Neural cell (in vitro differentiated cells): ENCODE measurements at regions not wholly inside any gene's neighbourhood (a gene's known extent, or its start where the extent isn't known, plus 50 kb on each side); places are given as distances from the start of the nearest gene placed in this dataset.

Source experiments
- H2AFZ ChIP-seq: fragments of 200-600, 300-800 bp; sonication (generic), shearing (Covaris generic); 2 replicates; pipeline ENCODE4 v1.6.0; 2014; ENCODE audit warnings: low read depth, mild to moderate bottlenecking, antibody characterized with exemption, low read length, moderate library complexity
- H3F3A ChIP-seq: fragments of 200-600 bp; shearing (Covaris generic); 2 replicates; pipeline ENCODE4 v1.6.1; 2016; ENCODE audit warnings: mild to moderate bottlenecking, moderate library complexity, mixed read lengths, antibody characterized with exemption, low read length; ENCODE audit not compliant: insufficient read depth, poor library complexity, severe bottlenecking
- H3K27ac ChIP-seq: fragments of 200-600, 300-800 bp; sonication (generic), shearing (Covaris generic); 2 replicates; pipeline ENCODE4 v1.5.1; 2014; ENCODE audit warnings: mild to moderate bottlenecking, low read length, moderate library complexity
- H3K27me3 ChIP-seq: fragments of 300-800, 200-600 bp; sonication (generic), shearing (Covaris generic); 2 replicates; pipeline ENCODE4 v1.6.0; 2014; ENCODE audit warnings: mild to moderate bottlenecking, low read depth, low read length, moderate library complexity; ENCODE audit not compliant: insufficient read depth
- H3K36me3 ChIP-seq: fragments of 300-800, 200-600 bp; sonication (generic), shearing (Covaris generic); 2 replicates; pipeline ENCODE4 v1.5.1; 2014; ENCODE audit warnings: mild to moderate bottlenecking, antibody characterized with exemption, low read length, moderate library complexity; ENCODE audit not compliant: insufficient read depth
- H3K4me2 ChIP-seq: fragments of 300-800, 200-600 bp; sonication (generic), shearing (Covaris generic); 2 replicates; pipeline ENCODE4 v1.6.0; 2014; ENCODE audit warnings: mild to moderate bottlenecking, low read length
- H3K4me3 ChIP-seq: fragments of 300-800, 200-600 bp; sonication (generic), shearing (Covaris generic); 2 replicates; pipeline ENCODE4 v1.5.1; 2014; ENCODE audit warnings: mild to moderate bottlenecking, low read length, moderate library complexity
- H3K79me2 ChIP-seq: fragments of 200-600 bp; shearing (Covaris generic); replicated peaks from 2 replicates; pipeline ENCODE4 v1.6.0; 2014; ENCODE audit warnings: mild to moderate bottlenecking, low read length, moderate library complexity; ENCODE audit not compliant: insufficient read depth
- H3K9ac ChIP-seq: fragments of 300-800, 200-600 bp; sonication (generic), shearing (Covaris generic); 2 replicates; pipeline ENCODE4 v1.6.1; 2016; ENCODE audit warnings: mild to moderate bottlenecking, low read length, mixed read lengths
- H3K9me2 ChIP-seq: fragments of 200-600 bp; shearing (Covaris generic); 2 replicates; pipeline ENCODE4 v1.6.1; 2016; ENCODE audit warnings: mild to moderate bottlenecking, low read length, mixed read lengths; ENCODE audit not compliant: insufficient read depth
- H3K9me3 ChIP-seq: fragments of 200-600, 300-800 bp; sonication (generic), shearing (Covaris generic); 2 replicates; pipeline ENCODE4 v1.6.1; 2016; ENCODE audit warnings: mild to moderate bottlenecking, mixed run types, low read length, moderate library complexity, mixed read lengths
- H4K20me1 ChIP-seq: fragments of 200-600 bp; shearing (Covaris generic); 2 replicates; pipeline ENCODE4 v1.6.1; 2016; ENCODE audit warnings: mild to moderate bottlenecking, mixed run types; ENCODE audit not compliant: insufficient read depth
- EP300 ChIP-seq: fragments of 450-650 bp; conservative IDR thresholded peaks from 2 replicates; pipeline ENCODE4 v1.6.1; 2014; ENCODE audit warnings: antibody characterized with exemption, mild to moderate bottlenecking, moderate library complexity; ENCODE audit not compliant: poor library complexity, severe bottlenecking
- EZH2 ChIP-seq: fragments of 200-600, 300-800 bp; shearing (Covaris generic), sonication (generic); IDR thresholded peaks from 2 replicates; pipeline ENCODE4 v1.6.1; 2014; ENCODE audit warnings: antibody characterized with exemption, low read length, borderline replicate concordance, mild to moderate bottlenecking; ENCODE audit not compliant: insufficient read depth, poor library complexity, severe bottlenecking
- MXI1 ChIP-seq: fragments of 450-650 bp; conservative IDR thresholded peaks from 2 replicates; pipeline ENCODE4 v1.6.1; 2014; ENCODE audit warnings: antibody characterized with exemption, mild to moderate bottlenecking; ENCODE audit not compliant: poor library complexity, severe bottlenecking
- POLR2AphosphoS5 ChIP-seq: IDR thresholded peaks from 2 replicates; pipeline ENCODE4 v1.6.1; 2012
- RAD21 ChIP-seq: fragments of 450-650 bp; conservative IDR thresholded peaks from 2 replicates; pipeline ENCODE4 v1.6.1; 2014; ENCODE audit warnings: antibody characterized with exemption, mild to moderate bottlenecking, moderate library complexity
- SMC3 ChIP-seq: fragments of 450-650 bp; conservative IDR thresholded peaks from 2 replicates; pipeline ENCODE4 v1.6.1; 2014; ENCODE audit warnings: antibody characterized with exemption, mild to moderate bottlenecking, moderate library complexity; ENCODE audit not compliant: poor library complexity
- TAF1 ChIP-seq: IDR thresholded peaks from 2 replicates; pipeline ENCODE4 v1.6.1; 2012; ENCODE audit warnings: low read depth
- TF ChIP-seq, protein P1 (sequence below): fragments of 450-650 bp; IDR thresholded peaks from 2 replicates; pipeline ENCODE4 v1.5.1; 2014; ENCODE audit warnings: antibody characterized with exemption, mild to moderate bottlenecking, moderate library complexity; ENCODE audit not compliant: poor library complexity, severe bottlenecking
- TF ChIP-seq, protein P2 (sequence below): IDR thresholded peaks from 2 replicates; pipeline ENCODE4 v1.6.1; 2012; ENCODE audit warnings: borderline replicate concordance

DNA sequence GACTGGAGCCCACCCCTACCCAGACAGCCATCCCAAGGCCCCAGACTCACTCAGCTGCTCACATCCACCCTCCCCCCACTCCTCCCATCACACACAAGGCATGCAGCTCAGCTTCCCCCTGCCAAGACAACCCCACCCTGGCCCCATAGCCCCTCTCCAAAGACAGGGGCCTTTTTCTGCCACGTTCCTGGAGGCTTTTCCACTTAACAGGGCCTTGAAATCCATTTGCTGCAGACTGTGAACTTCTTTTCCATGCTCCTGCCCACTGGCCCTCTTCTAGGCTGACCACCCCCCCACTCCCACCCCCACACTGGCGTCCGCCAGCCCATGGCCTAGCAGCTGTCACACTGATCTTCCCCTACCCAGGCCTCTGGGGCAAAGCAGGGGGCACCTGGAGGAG lies 76.0 kb downstream of the PJA1 start:
- H2AFZ ChIP-seq: no peak overlapping the region
- H3F3A ChIP-seq: no peaks in the 10 kb centered on the region
- no peaks in the 10 kb centered on the region for H3K9me3 ChIP-seq
- H3K36me3 ChIP-seq: no peaks in the 10 kb centered on the region
- no peak overlapping the region for H3K9ac ChIP-seq
- H3K27ac ChIP-seq: no peak overlapping the region
- no peak overlapping the region for H3K4me2 ChIP-seq
- H4K20me1 ChIP-seq: no peaks in the 10 kb centered on the region
- no peaks in the 10 kb centered on the region for H3K27me3 ChIP-seq
- H3K4me3 ChIP-seq: no peak overlapping the region
- TF ChIP-seq SMC3: no peak
- TF ChIP-seq MXI1: no peak
- TF ChIP-seq, protein P1, sequence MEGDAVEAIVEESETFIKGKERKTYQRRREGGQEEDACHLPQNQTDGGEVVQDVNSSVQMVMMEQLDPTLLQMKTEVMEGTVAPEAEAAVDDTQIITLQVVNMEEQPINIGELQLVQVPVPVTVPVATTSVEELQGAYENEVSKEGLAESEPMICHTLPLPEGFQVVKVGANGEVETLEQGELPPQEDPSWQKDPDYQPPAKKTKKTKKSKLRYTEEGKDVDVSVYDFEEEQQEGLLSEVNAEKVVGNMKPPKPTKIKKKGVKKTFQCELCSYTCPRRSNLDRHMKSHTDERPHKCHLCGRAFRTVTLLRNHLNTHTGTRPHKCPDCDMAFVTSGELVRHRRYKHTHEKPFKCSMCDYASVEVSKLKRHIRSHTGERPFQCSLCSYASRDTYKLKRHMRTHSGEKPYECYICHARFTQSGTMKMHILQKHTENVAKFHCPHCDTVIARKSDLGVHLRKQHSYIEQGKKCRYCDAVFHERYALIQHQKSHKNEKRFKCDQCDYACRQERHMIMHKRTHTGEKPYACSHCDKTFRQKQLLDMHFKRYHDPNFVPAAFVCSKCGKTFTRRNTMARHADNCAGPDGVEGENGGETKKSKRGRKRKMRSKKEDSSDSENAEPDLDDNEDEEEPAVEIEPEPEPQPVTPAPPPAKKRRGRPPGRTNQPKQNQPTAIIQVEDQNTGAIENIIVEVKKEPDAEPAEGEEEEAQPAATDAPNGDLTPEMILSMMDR: no peak
- TF ChIP-seq EP300: no peak
- TF ChIP-seq, protein P2, sequence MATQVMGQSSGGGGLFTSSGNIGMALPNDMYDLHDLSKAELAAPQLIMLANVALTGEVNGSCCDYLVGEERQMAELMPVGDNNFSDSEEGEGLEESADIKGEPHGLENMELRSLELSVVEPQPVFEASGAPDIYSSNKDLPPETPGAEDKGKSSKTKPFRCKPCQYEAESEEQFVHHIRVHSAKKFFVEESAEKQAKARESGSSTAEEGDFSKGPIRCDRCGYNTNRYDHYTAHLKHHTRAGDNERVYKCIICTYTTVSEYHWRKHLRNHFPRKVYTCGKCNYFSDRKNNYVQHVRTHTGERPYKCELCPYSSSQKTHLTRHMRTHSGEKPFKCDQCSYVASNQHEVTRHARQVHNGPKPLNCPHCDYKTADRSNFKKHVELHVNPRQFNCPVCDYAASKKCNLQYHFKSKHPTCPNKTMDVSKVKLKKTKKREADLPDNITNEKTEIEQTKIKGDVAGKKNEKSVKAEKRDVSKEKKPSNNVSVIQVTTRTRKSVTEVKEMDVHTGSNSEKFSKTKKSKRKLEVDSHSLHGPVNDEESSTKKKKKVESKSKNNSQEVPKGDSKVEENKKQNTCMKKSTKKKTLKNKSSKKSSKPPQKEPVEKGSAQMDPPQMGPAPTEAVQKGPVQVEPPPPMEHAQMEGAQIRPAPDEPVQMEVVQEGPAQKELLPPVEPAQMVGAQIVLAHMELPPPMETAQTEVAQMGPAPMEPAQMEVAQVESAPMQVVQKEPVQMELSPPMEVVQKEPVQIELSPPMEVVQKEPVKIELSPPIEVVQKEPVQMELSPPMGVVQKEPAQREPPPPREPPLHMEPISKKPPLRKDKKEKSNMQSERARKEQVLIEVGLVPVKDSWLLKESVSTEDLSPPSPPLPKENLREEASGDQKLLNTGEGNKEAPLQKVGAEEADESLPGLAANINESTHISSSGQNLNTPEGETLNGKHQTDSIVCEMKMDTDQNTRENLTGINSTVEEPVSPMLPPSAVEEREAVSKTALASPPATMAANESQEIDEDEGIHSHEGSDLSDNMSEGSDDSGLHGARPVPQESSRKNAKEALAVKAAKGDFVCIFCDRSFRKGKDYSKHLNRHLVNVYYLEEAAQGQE: no peak
- TF ChIP-seq EZH2: no peak
- TF ChIP-seq POLR2AphosphoS5: no peak
- no peaks in the 10 kb centered on the region for H3K9me2 ChIP-seq
- H3K79me2 ChIP-seq: no peaks in the 10 kb centered on the region

DNA sequence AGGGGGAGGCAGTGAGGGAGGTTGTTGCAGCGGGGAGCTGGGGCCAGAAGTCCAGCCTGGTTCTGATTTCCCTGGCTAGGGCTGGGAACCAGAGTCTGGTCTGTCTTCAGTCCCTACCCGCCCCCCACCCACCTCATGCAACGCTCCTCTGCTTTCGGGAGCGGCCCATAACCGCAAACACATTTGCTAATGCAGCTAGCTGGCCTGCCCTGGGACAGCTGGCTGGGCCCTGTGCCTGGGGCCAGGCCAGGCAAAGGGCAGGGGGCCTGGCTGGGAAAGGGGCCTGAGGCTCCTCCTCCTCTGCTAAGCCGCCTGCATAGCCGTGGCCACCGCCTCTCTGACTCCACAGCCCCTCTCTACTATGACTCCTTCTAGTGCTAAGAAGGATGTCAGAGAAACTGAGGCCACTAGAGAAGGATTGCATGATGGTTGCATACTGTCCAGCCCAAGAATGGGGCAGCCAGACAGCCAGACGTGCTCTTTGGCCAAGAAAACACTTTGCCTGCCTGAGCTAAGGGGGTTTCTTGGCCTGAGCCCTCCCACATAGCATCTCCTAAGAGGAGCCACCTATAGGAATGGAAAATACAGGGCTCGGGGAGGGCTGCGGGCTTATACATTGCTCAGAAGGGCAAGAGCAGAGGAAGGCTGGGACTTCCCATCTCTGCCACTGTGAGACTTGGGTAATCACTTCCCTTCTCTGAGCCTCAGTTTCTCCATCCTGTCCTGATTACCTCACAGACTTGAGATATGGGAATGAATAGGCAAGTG lies 76.9 kb downstream of the PJA1 start:
- no peak overlapping the region for H3K9ac ChIP-seq
- no peak overlapping the region for H3K4me3 ChIP-seq
- H3K27ac ChIP-seq: no peak overlapping the region
- H3K27me3 ChIP-seq: no peaks in the 10 kb centered on the region
- no peak overlapping the region for H2AFZ ChIP-seq
- no peaks in the 10 kb centered on the region for H3K9me2 ChIP-seq
- no peaks in the 10 kb centered on the region for H3K79me2 ChIP-seq
- H3K9me3 ChIP-seq: no peaks in the 10 kb centered on the region
- H3K36me3 ChIP-seq: no peaks in the 10 kb centered on the region
- H3K4me2 ChIP-seq: no peak overlapping the region
- no peaks in the 10 kb centered on the region for H3F3A ChIP-seq
- TF ChIP-seq, protein P1: no peak
- TF ChIP-seq EZH2 (no peak), TAF1 (no peak), POLR2AphosphoS5 (no peak), RAD21 (no peak), MXI1 (no peak), EP300 (no peak), SMC3 (no peak)
- TF ChIP-seq, protein P2: no peak
- no peaks in the 10 kb centered on the region for H4K20me1 ChIP-seq
